ENCODE measurements at regions not wholly inside any gene's neighbourhood (a gene's known extent, or its start where the extent isn't known, plus 50 kb on each side); places are given as distances from the start of the nearest gene placed in this dataset.

GRCh38 chr20:39893003-39893685 lies 795.9 kb downstream of the MAFB start:
- TF ChIP-seq ZNF830 (tag by site-specific recombination; IDR thresholded peaks at IDR 0.05; ENCODE audit: low read depth) (no peak), SCRT1 (tag by site-specific recombination; IDR thresholded peaks at IDR 0.05; ENCODE audit: borderline replicate concordance) (no peak), ZNF18 (tag by site-specific recombination; IDR thresholded peaks at IDR 0.05) (no peak), ZNF521 (tag by site-specific recombination; IDR thresholded peaks at IDR 0.05) (no peak), ZNF366 (tag by site-specific recombination; conservative IDR thresholded peaks at IDR 0.05) (no peak), SP2 (tag by site-specific recombination; IDR thresholded peaks at IDR 0.05) (no peak), ZBTB7A (tag by site-specific recombination; IDR thresholded peaks at IDR 0.05; ENCODE audit: low read depth) (no peak), AEBP2 (tag by site-specific recombination; IDR thresholded peaks at IDR 0.05; ENCODE audit: borderline replicate concordance) (no peak), ZBTB17 (tag by site-specific recombination; IDR thresholded peaks at IDR 0.05) (no peak), ZBTB48 (tag by site-specific recombination; IDR thresholded peaks at IDR 0.05) (no peak), KLF7 (tag by site-specific recombination; IDR thresholded peaks at IDR 0.05; ENCODE audit: borderline replicate concordance) (no peak)
- Histone ChIP-seq H3K27ac (ENCODE audit: extremely low read depth, low read depth, low read length) (no peak overlapping the region), H3K4me1 (ENCODE audit: control insufficient read depth, insufficient read depth, low read length) (no peaks in the 10 kb centered on the region), H3K36me3 (ENCODE audit: control insufficient read depth in 2 of 2, insufficient read depth in 1 of 2, low read length in 2 of 2) (no peaks in the 10 kb centered on the region), H3K9me3 (ENCODE audit: control insufficient read depth, insufficient read depth, low read depth, low read length) (no peaks in the 10 kb centered on the region), H3K4me3 (ENCODE audit: low read depth, low read length) (no peak overlapping the region)
- POLR2A ChIA-PET, result no interaction called here
- CTCF ChIA-PET, result interaction anchor here (0.8 to 0.9 kb wide), 2 partner anchors 121 to 626 kb away, joined by 3 to 4 read pairs; no protein-coding TSS in a partner anchor

- Histone ChIP-seq H3K9me3 (ENCODE audit: control insufficient read depth, insufficient read depth, low read depth, low read length) (no peaks in the 10 kb centered on the region), H3K4me3 (ENCODE audit: low read depth, low read length) (no peak overlapping the region), H3K36me3 (ENCODE audit: control insufficient read depth in 2 of 2, insufficient read depth in 1 of 2, low read length in 2 of 2) (no peaks in the 10 kb centered on the region), H3K27ac (ENCODE audit: extremely low read depth, low read depth, low read length) (no peak overlapping the region), H3K4me1 (ENCODE audit: control insufficient read depth, insufficient read depth, low read length) (no peaks in the 10 kb centered on the region)
- POLR2A ChIA-PET, result no interaction called here
- no peak for TF ChIP-seq ZNF513 (tag by site-specific recombination; IDR thresholded peaks at IDR 0.05)
- CTCF ChIA-PET, result interaction anchor here (1.5 kb wide), 1 partner anchor 17 kb away, joined by 4 read pairs; no protein-coding TSS in a partner anchor
These were observed 798.3 kb downstream of the MAFB start for GRCh38 chr20:39890697-39891096.

- TF ChIP-seq ZNF571 (tag by site-specific recombination; IDR thresholded peaks at IDR 0.05), result no peak
- TF ChIP-seq ZBTB21 (tag by site-specific recombination; IDR thresholded peaks at IDR 0.05), result no peak
- no peak for TF ChIP-seq TRIM28 (IDR thresholded peaks at IDR 0.05; ENCODE audit: borderline replicate concordance, low read length)
- no peak for TF ChIP-seq HOXA7 (CRISPR knock-in tag; IDR thresholded peaks at IDR 0.05; ENCODE audit: borderline replicate concordance)
- TF ChIP-seq ZSCAN4 (tag by site-specific recombination; IDR thresholded peaks at IDR 0.05), result no peak
- TF ChIP-seq ZNF266 (tag by site-specific recombination; IDR thresholded peaks at IDR 0.05; ENCODE audit: low read depth), result no peak
- TF ChIP-seq ZNF548 (tag by site-specific recombination; IDR thresholded peaks at IDR 0.05), result no peak
- TF ChIP-seq ZFP69B (tag by site-specific recombination; IDR thresholded peaks at IDR 0.05), result no peak
- ChIA-PET CTCF (interaction anchor here (2.4 kb wide), 1 partner anchor 14 kb away, joined by 7 read pairs; no protein-coding TSS in a partner anchor), POLR2A (no interaction called here)
- Histone ChIP-seq H3K36me3 (ENCODE audit: control insufficient read depth in 2 of 2, insufficient read depth in 1 of 2, low read length in 2 of 2) (no peaks in the 10 kb centered on the region), H3K27ac (ENCODE audit: extremely low read depth, low read depth, low read length) (no peak overlapping the region), H3K4me3 (ENCODE audit: low read depth, low read length) (no peak overlapping the region), H3K4me1 (ENCODE audit: control insufficient read depth, insufficient read depth, low read length) (no peaks in the 10 kb centered on the region), H3K9me3 (ENCODE audit: control insufficient read depth, insufficient read depth, low read depth, low read length) (no peaks in the 10 kb centered on the region)
These were observed 800.7 kb downstream of the MAFB start for GRCh38 chr20:39888310-39888709.

Measured in HEK293 (cell line).